OCI-LY3 (cell line): ENCODE measurements at regions not wholly inside any gene's neighbourhood (a gene's known extent, or its start where the extent isn't known, plus 50 kb on each side); places are given as distances from the start of the nearest gene placed in this dataset.

Experiments used
- H2AFZ ChIP-seq: fragments of 200-600, 300-600 bp; shearing (Covaris generic); 2 replicates; pipeline ENCODE4 v1.6.0; 2014; ENCODE audit warnings: antibody characterized with exemption, low read depth, low read length
- H3K27ac ChIP-seq: fragments of 200-600, 300-600 bp; sonication (generic); 2 replicates; pipeline ENCODE4 v1.5.1; 2014; ENCODE audit warnings: mild to moderate bottlenecking, low read length, moderate library complexity, mixed read lengths
- H3K27me3 ChIP-seq: fragments of 200-600, 300-600 bp; sonication (generic); 2 replicates; pipeline ENCODE4 v1.6.1; 2014; ENCODE audit warnings: low read depth, low read length, mixed read lengths
- H3K36me3 ChIP-seq: fragments of 200-600, 300-600 bp; sonication (generic); replicated peaks from 2 replicates; pipeline ENCODE3; 2014; ENCODE audit warnings: low read depth, low read length, mixed read lengths
- H3K4me1 ChIP-seq: fragments of 300-600, 200-600 bp; sonication (generic); 2 replicates; pipeline ENCODE4 v1.6.1; 2014; ENCODE audit warnings: low read length, mixed read lengths
- H3K4me2 ChIP-seq: fragments of 200-600, 300-600 bp; sonication (generic); 2 replicates; pipeline ENCODE4 v1.6.1; 2014; ENCODE audit warnings: low read length, mixed read lengths
- H3K4me3 ChIP-seq: fragments of 300-600, 200-600 bp; sonication (generic); 2 replicates; pipeline ENCODE4 v1.5.1; 2014; ENCODE audit warnings: antibody characterized with exemption, mild to moderate bottlenecking, low read length, moderate library complexity
- H3K79me2 ChIP-seq: fragments of 300-600, 200-600 bp; shearing (Covaris generic); 2 replicates; pipeline ENCODE4 v1.6.1; 2014; ENCODE audit warnings: mild to moderate bottlenecking, low read length, mixed read lengths
- H3K9ac ChIP-seq: fragments of 300-600, 200-600 bp; shearing (Covaris generic); 2 replicates; pipeline ENCODE4 v1.6.0; 2014; ENCODE audit warnings: mild to moderate bottlenecking, low read length, moderate library complexity
- H3K9me3 ChIP-seq: fragments of 200-600, 300-600 bp; shearing (Covaris generic); 2 replicates; pipeline ENCODE4 v1.6.1; 2014; ENCODE audit warnings: low read length, mixed read lengths; ENCODE audit not compliant: insufficient read depth
- H4K20me1 ChIP-seq: fragments of 200-600, 300-600 bp; sonication (generic); 2 replicates; pipeline ENCODE4 v1.6.1; 2016; ENCODE audit warnings: low read length, mixed read lengths; ENCODE audit not compliant: insufficient read depth
- EZH2phosphoT487 ChIP-seq: fragments of 200-600 bp; shearing (Covaris generic); IDR thresholded peaks from 2 replicates; pipeline ENCODE4 v1.6.1; 2018; ENCODE audit warnings: antibody characterized with exemption, mixed run types, low read depth
- TF ChIP-seq, protein P1 (sequence below): fragments of 200-600, 300-600 bp; sonication (generic); IDR thresholded peaks from 2 replicates; pipeline ENCODE4 v1.5.1; 2014; ENCODE audit warnings: antibody characterized with exemption, low read length, low read depth

DNA sequence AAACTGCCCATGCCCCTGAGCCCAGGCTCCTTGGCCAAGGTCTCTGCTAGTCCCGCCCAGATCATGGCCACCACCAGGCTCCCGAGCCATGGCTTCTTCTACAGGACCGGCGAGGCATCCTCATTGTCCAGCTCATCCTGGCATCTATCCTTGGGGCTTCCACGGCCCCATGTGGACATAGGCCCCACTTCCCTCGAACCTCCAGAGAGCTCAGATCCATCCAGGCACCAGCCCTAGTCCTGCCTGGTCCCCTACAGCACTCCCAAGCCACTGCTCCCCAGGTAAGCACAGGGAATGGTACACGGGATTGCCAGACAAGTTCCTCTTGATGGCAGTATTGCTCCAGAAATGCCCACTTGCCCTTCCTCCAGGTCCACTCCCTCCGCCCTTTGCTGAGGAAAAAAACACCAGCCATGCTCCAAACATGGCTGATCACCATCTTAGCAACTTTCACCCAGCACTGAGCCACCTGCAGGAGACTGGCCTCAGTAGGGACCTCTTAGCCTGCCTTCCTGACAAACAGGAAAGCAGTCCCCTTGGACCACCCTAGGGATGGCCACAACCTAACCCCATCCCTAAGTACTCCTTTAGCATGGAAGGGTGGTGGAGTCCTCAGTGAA is 272.1 kb upstream of the AGTR2 start:
- Histone ChIP-seq H3K9me3 (no peaks in the 10 kb centered on the region), H3K9ac (no peak overlapping the region), H3K27ac (no peak overlapping the region), H3K4me3 (no peak overlapping the region), H3K27me3 (no peaks in the 10 kb centered on the region), H4K20me1 (no peaks in the 10 kb centered on the region), H3K79me2 (no peaks in the 10 kb centered on the region), H3K36me3 (no peaks in the 10 kb centered on the region), H2AFZ (0 out of 2 replicates have a peak overlapping the region, but pooled peaks have one; percentile 25), H3K4me1 (peaks cover 10% of the 10 kb centered on the region), H3K4me2 (peak overlapping the region; percentile 36)
- TF ChIP-seq EZH2phosphoT487, result no peak
- TF ChIP-seq, protein P1, sequence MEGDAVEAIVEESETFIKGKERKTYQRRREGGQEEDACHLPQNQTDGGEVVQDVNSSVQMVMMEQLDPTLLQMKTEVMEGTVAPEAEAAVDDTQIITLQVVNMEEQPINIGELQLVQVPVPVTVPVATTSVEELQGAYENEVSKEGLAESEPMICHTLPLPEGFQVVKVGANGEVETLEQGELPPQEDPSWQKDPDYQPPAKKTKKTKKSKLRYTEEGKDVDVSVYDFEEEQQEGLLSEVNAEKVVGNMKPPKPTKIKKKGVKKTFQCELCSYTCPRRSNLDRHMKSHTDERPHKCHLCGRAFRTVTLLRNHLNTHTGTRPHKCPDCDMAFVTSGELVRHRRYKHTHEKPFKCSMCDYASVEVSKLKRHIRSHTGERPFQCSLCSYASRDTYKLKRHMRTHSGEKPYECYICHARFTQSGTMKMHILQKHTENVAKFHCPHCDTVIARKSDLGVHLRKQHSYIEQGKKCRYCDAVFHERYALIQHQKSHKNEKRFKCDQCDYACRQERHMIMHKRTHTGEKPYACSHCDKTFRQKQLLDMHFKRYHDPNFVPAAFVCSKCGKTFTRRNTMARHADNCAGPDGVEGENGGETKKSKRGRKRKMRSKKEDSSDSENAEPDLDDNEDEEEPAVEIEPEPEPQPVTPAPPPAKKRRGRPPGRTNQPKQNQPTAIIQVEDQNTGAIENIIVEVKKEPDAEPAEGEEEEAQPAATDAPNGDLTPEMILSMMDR, result peak; percentile 43

GRCh38 chrX:115900425-115900824 is 270.1 kb upstream of the AGTR2 start:
- no peak overlapping the region for H3K27ac ChIP-seq
- H4K20me1 ChIP-seq, result no peaks in the 10 kb centered on the region
- no peak overlapping the region for H2AFZ ChIP-seq
- H3K4me1 ChIP-seq, result peaks cover 6% of the 10 kb centered on the region
- no peak for TF ChIP-seq EZH2phosphoT487
- no peaks in the 10 kb centered on the region for H3K36me3 ChIP-seq
- H3K9me3 ChIP-seq, result no peaks in the 10 kb centered on the region
- H3K27me3 ChIP-seq, result no peaks in the 10 kb centered on the region
- H3K4me3 ChIP-seq, result no peak overlapping the region
- no peak overlapping the region for H3K4me2 ChIP-seq
- H3K79me2 ChIP-seq, result no peaks in the 10 kb centered on the region
- no peak overlapping the region for H3K9ac ChIP-seq

DNA sequence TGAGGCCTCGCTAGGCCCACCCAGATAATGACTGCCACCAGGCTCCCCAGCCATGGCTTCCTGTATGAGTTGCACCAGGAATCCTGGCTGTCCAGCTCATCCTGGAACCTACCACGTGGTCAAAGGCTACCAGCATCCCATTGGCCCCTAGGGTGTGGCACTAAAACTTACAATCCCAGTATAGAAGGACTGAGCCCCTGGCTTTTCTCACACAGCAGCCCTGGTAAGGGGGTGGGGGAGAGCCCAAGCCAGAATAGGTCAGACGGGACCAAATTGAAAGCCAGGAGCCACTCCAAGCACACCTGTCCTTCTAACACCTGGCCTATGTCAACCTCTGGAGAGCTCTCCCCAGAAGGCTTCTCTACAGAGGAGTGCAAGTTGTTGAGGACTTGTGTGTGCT is 269.3 kb upstream of the AGTR2 start:
- H3K4me3 ChIP-seq, result no peak overlapping the region
- H3K27me3 ChIP-seq, result no peaks in the 10 kb centered on the region
- H3K27ac ChIP-seq, result no peak overlapping the region
- no peaks in the 10 kb centered on the region for H4K20me1 ChIP-seq
- peaks cover 6% of the 10 kb centered on the region for H3K4me1 ChIP-seq
- TF ChIP-seq, protein P1, result no peak
- TF ChIP-seq EZH2phosphoT487, result no peak
- H3K36me3 ChIP-seq, result no peaks in the 10 kb centered on the region
- no peak overlapping the region for H2AFZ ChIP-seq
- H3K9ac ChIP-seq, result no peak overlapping the region
- H3K9me3 ChIP-seq, result no peaks in the 10 kb centered on the region
- H3K4me2 ChIP-seq, result no peak overlapping the region
- no peaks in the 10 kb centered on the region for H3K79me2 ChIP-seq

DNA sequence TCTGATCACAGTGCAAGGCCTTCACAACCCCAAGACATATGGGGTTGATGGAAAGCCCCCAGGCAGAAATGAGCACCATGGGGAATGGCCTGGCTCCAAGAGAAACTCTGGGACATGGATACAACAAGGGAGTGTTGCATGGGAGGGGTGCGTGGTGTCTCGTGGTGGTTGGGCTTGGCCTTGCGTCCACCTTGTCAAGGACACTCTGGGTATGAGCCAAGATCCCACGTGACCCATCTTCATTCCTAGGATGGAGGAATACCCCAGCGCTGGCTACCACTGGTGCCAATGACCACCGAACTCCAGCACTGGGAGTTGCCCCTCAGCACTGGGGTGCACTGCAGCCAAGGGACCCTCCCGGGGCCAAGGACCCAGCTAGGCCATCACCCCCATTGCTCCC is 267.5 kb upstream of the AGTR2 start:
- H3K4me3 ChIP-seq, result no peak overlapping the region
- no peaks in the 10 kb centered on the region for H4K20me1 ChIP-seq
- H3K36me3 ChIP-seq, result no peaks in the 10 kb centered on the region
- H2AFZ ChIP-seq, result no peak overlapping the region
- H3K27ac ChIP-seq, result no peak overlapping the region
- H3K79me2 ChIP-seq, result no peaks in the 10 kb centered on the region
- TF ChIP-seq, protein P1, result no peak
- TF ChIP-seq EZH2phosphoT487, result no peak
- peaks cover 6% of the 10 kb centered on the region for H3K4me1 ChIP-seq
- no peaks in the 10 kb centered on the region for H3K9me3 ChIP-seq
- no peak overlapping the region for H3K9ac ChIP-seq
- H3K27me3 ChIP-seq, result no peaks in the 10 kb centered on the region
- H3K4me2 ChIP-seq, result no peak overlapping the region
